Liver (tissue), 8 donors: ENCODE measurements at regions not wholly inside any gene's neighbourhood (a gene's known extent, or its start where the extent isn't known, plus 50 kb on each side); places are given as distances from the start of the nearest gene placed in this dataset.

Source experiments
- DNase-seq: peaks from one replicate; pipeline ENCODE4 v3.0.0-alpha.2; 2017; ENCODE audit warnings: low spot score
- H3K27ac ChIP-seq, 2 donors: one replicate each; pipeline ENCODE4 v1.7.0; 2013; ENCODE audit warnings: inconsistent platforms in 2 of 2, low read length in 2 of 2, control low read depth in 1 of 2, low read depth in 1 of 2, mild to moderate bottlenecking in 1 of 2
- H3K27me3 ChIP-seq, 4 donors: one replicate each; pipeline versions ENCODE4 v1.6.1 to v1.7.0; 2013; ENCODE audit warnings: low read length in 3 of 4, inconsistent platforms in 1 of 4, mild to moderate bottlenecking in 1 of 4, moderate library complexity in 1 of 4; ENCODE audit not compliant: control insufficient read depth in 4 of 4, insufficient read depth in 4 of 4
- H3K36me3 ChIP-seq, 4 donors: one replicate each; pipeline versions ENCODE4 v1.6.1 to v1.7.0; 2013; ENCODE audit warnings: low read length in 3 of 4, mild to moderate bottlenecking in 3 of 4, low read depth in 1 of 4, moderate library complexity in 1 of 4; ENCODE audit not compliant: control insufficient read depth in 4 of 4, insufficient read depth in 3 of 4
- H3K4me1 ChIP-seq, 4 donors: one replicate each; pipeline versions ENCODE4 v1.6.1 to v1.7.0; 2013; ENCODE audit warnings: low read length in 3 of 4, mild to moderate bottlenecking in 3 of 4, moderate library complexity in 1 of 4; ENCODE audit not compliant: control insufficient read depth in 4 of 4, insufficient read depth in 4 of 4
- H3K4me3 ChIP-seq, 3 donors: one replicate each; pipeline versions ENCODE4 v1.6.1 to v1.7.0; 2013; ENCODE audit warnings: low read length in 3 of 3, control low read depth in 1 of 3, low read depth in 1 of 3, mild to moderate bottlenecking in 1 of 3
- H3K9ac ChIP-seq, 2 donors: one replicate each; pipeline ENCODE4 v1.7.0; 2013; ENCODE audit warnings: low read length in 2 of 2, mild to moderate bottlenecking in 2 of 2, moderate library complexity in 2 of 2, control low read depth in 1 of 2, low read depth in 1 of 2
- H3K9me3 ChIP-seq, 4 donors: one replicate each; pipeline versions ENCODE4 v1.6.1 to v1.7.0; 2013; ENCODE audit warnings: low read length in 3 of 4; ENCODE audit not compliant: control insufficient read depth in 4 of 4
- ATF3 ChIP-seq: IDR thresholded peaks from 2 replicates; pipeline ENCODE4 v1.6.1; 2016; ENCODE audit warnings: antibody characterized with exemption
- CTCF ChIP-seq: fragments of 150-350 bp; IDR thresholded peaks from 2 replicates; pipeline ENCODE4 v1.5.1; 2017; ENCODE audit warnings: improper control_type of control experiment, low read depth, low read length; ENCODE audit not compliant: missing input control
- EGR1 ChIP-seq, 2 donors: IDR thresholded peaks; 2 replicates each; pipeline ENCODE4 v1.6.1; 2016 to 2018; ENCODE audit warnings: antibody characterized with exemption in 2 of 2, low read depth in 2 of 2
- FOXA1 ChIP-seq: IDR thresholded peaks from 2 replicates; pipeline ENCODE4 v1.6.1; 2016; ENCODE audit warnings: antibody characterized with exemption
- FOXA2 ChIP-seq: IDR thresholded peaks from 2 replicates; pipeline ENCODE4 v1.6.1; 2016; ENCODE audit warnings: antibody characterized with exemption
- GABPA ChIP-seq, 2 donors: IDR thresholded peaks in 1 of 2; conservative IDR thresholded peaks in 1 of 2; 2 replicates each; pipeline ENCODE4 v1.6.1; 2016; ENCODE audit warnings: antibody characterized with exemption in 2 of 2, mild to moderate bottlenecking in 1 of 2, moderate library complexity in 1 of 2
- HNF4A ChIP-seq, 2 donors: conservative IDR thresholded peaks; 2 replicates each; pipeline ENCODE4 v1.6.1; 2016; ENCODE audit warnings: antibody characterized with exemption in 2 of 2, mild to moderate bottlenecking in 2 of 2
- HNF4G ChIP-seq: IDR thresholded peaks from 2 replicates; pipeline ENCODE4 v1.6.1; 2016; ENCODE audit warnings: antibody characterized with exemption
- JUND ChIP-seq, 2 donors: IDR thresholded peaks; 2 replicates each; pipeline ENCODE4 v1.6.1; 2016; ENCODE audit warnings: antibody characterized with exemption in 2 of 2
- MAX ChIP-seq: IDR thresholded peaks from 2 replicates; pipeline ENCODE4 v1.6.1; 2016; ENCODE audit warnings: antibody characterized with exemption
- NR2F2 ChIP-seq: IDR thresholded peaks from 2 replicates; pipeline ENCODE4 v1.6.1; 2016; ENCODE audit warnings: antibody characterized with exemption
- RAD21 ChIP-seq, 2 donors: IDR thresholded peaks; 2 replicates each; pipeline ENCODE4 v1.6.1; 2016; ENCODE audit warnings: antibody characterized with exemption in 2 of 2, mild to moderate bottlenecking in 2 of 2
- REST ChIP-seq: IDR thresholded peaks from 2 replicates; pipeline ENCODE4 v1.6.1; 2016; ENCODE audit warnings: antibody characterized with exemption, mild to moderate bottlenecking
- RXRA ChIP-seq, 2 donors: IDR thresholded peaks; 2 replicates each; pipeline ENCODE4 v1.6.1; 2017 to 2018; ENCODE audit warnings: antibody characterized with exemption in 2 of 2, mild to moderate bottlenecking in 1 of 2
- SP1 ChIP-seq: IDR thresholded peaks from 2 replicates; pipeline ENCODE4 v1.6.1; 2018; ENCODE audit warnings: antibody characterized with exemption, mild to moderate bottlenecking
- TAF1 ChIP-seq: conservative IDR thresholded peaks from 2 replicates; pipeline ENCODE4 v1.6.1; 2016; ENCODE audit warnings: antibody characterized with exemption, mild to moderate bottlenecking
- YY1 ChIP-seq: IDR thresholded peaks from 2 replicates; pipeline ENCODE4 v1.6.1; 2016; ENCODE audit warnings: antibody characterized with exemption, mild to moderate bottlenecking
- WGBS: extraction: QIAGEN DNeasy Blood & Tissue Kit; methylation state at CpG from one replicate; pipeline ENCODE4 v1.1.7; 2013; 5-methylcytosine and 5-hydroxymethylcytosine counted together
- donor health status: healthy.
- donor health status: healthy.
- donor health status: healthy.
- donor health status: healthy.
- donor health status: healthy.

GRCh38 chr1:48084826-48085225, 87.6 kb upstream of the TRABD2B start:
- Histone ChIP-seq H3K4me1 (no peaks in the 10 kb centered on the region), H3K9ac (no peak overlapping the region), H3K4me3 (no peak overlapping the region), H3K9me3 (no peaks in the 10 kb centered on the region), H3K27me3 (no peaks in the 10 kb centered on the region), H3K27ac (no peak overlapping the region), H3K36me3 (no peaks in the 10 kb centered on the region)
- TF ChIP-seq FOXA1 (no peak), HNF4A (conservative IDR thresholded peaks at IDR 0.05) (no peak), RXRA (IDR thresholded peaks at IDR 0.05) (no peak), EGR1 (IDR thresholded peaks at IDR 0.05; ENCODE audit: low read depth in 2 of 2) (no peak), REST (no peak), SP1 (no peak), CTCF (no peak), YY1 (no peak), FOXA2 (no peak), ATF3 (no peak), MAX (no peak), JUND (IDR thresholded peaks at IDR 0.05) (no peak), TAF1 (no peak), GABPA (IDR thresholded peaks at IDR 0.05 in 1 of 2, conservative IDR thresholded peaks at IDR 0.05 in 1 of 2) (no peak), RAD21 (IDR thresholded peaks at IDR 0.05) (no peak), HNF4G (no peak), NR2F2 (no peak)
- DNase-seq, result no peak
- 74% methylated on average over 4 of the region's 4 CpGs for WGBS

- no peak for TF ChIP-seq HNF4G
- TF ChIP-seq SP1, result no peak
- TF ChIP-seq RXRA (IDR thresholded peaks at IDR 0.05), result no peak
- TF ChIP-seq GABPA (IDR thresholded peaks at IDR 0.05 in 1 of 2, conservative IDR thresholded peaks at IDR 0.05 in 1 of 2), result no peak
- TF ChIP-seq FOXA1, result no peak
- no peak for TF ChIP-seq REST
- no peak for TF ChIP-seq NR2F2
- TF ChIP-seq ATF3, result no peak
- TF ChIP-seq CTCF, result no peak
- no peak for TF ChIP-seq TAF1
- no peak for TF ChIP-seq FOXA2
- no peak for TF ChIP-seq RAD21 (IDR thresholded peaks at IDR 0.05)
- no peak for TF ChIP-seq HNF4A (conservative IDR thresholded peaks at IDR 0.05)
Measured at GRCh38 chr1:48082271-48082962, 85.2 kb upstream of the TRABD2B start.

More at GRCh38 chr1:48082271-48082962, 85.2 kb upstream of the TRABD2B start:
- no peak for DNase-seq
- H3K9ac ChIP-seq, result no peak overlapping the region
- 74% methylated on average over 6 of the region's 6 CpGs for WGBS
- no peaks in the 10 kb centered on the region for H3K4me1 ChIP-seq
- no peaks in the 10 kb centered on the region for H3K36me3 ChIP-seq
- no peak overlapping the region for H3K27ac ChIP-seq
- H3K4me3 ChIP-seq, result no peak overlapping the region
- H3K9me3 ChIP-seq, result no peaks in the 10 kb centered on the region
- H3K27me3 ChIP-seq, result no peaks in the 10 kb centered on the region
